Uterus (tissue), 2 donors: ENCODE measurements at regions not wholly inside any gene's neighbourhood (a gene's known extent, or its start where the extent isn't known, plus 50 kb on each side); places are given as distances from the start of the nearest gene placed in this dataset.

Experiments used
- CTCF ChIP-seq, 4 experiments: fragments of 200-600 bp in 2 of 4; fragments of 450-650 bp in 2 of 4; sonication (generic) in 2 of 4; IDR thresholded peaks; one replicate each; pipeline ENCODE4 v1.5.1; 2016 to 2019; ENCODE audit warnings: antibody characterized with exemption in 4 of 4, mild to moderate bottlenecking in 2 of 4, moderate library complexity in 1 of 4
- POLR2A ChIP-seq, 2 donors: fragments of 450-650 bp; IDR thresholded peaks; one replicate each; pipeline ENCODE4 v1.6.1; 2016; ENCODE audit warnings: antibody characterized with exemption in 2 of 2, mild to moderate bottlenecking in 1 of 2, moderate library complexity in 1 of 2

GRCh38 chr5:105033637-105034400 is 1471.2 kb upstream of the NUDT12 start:
- TF ChIP-seq POLR2A (IDR thresholded peaks at IDR 0.05) = no peak
- no peak for TF ChIP-seq CTCF (IDR thresholded peaks at IDR 0.05)
